ENCODE measurements at regions not wholly inside any gene's neighbourhood (a gene's known extent, or its start where the extent isn't known, plus 50 kb on each side); places are given as distances from the start of the nearest gene placed in this dataset.

DNA sequence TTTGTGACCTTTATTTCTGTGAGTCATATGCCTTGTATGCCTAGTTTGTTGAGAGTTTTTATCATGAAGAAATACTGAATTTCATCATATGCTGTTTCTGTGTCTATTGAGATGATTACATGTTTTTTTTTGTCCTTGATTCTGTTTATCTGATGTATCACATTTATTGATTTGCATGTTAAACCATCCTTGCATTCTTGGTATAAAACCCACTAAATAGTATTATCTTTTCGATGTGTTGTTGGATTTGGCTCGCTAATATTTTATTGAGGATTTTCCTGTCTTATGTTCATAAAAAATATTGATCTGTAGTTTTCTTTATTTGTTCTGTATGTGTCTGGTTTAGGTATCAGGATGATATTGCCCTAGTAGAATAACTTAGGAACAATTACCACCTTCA, 164.7 kb upstream of the CHRM3 start:
- H3K4me3 Mint-ChIP-seq, result no peak overlapping the region
- no peak overlapping the region for H3K27ac Mint-ChIP-seq
- peaks cover 15% of the 10 kb centered on the region for H3K36me3 Mint-ChIP-seq
- H3K4me1 Mint-ChIP-seq (ENCODE audit: low read depth in 2 of 2), result no peaks in the 10 kb centered on the region
- peaks cover 21% of the 10 kb centered on the region for H3K9me3 Mint-ChIP-seq
- ATAC-seq (no peak), DNase-seq (ENCODE audit: low spot score) (no peak)
- no peaks in the 10 kb centered on the region for H3K27me3 Mint-ChIP-seq

DNA sequence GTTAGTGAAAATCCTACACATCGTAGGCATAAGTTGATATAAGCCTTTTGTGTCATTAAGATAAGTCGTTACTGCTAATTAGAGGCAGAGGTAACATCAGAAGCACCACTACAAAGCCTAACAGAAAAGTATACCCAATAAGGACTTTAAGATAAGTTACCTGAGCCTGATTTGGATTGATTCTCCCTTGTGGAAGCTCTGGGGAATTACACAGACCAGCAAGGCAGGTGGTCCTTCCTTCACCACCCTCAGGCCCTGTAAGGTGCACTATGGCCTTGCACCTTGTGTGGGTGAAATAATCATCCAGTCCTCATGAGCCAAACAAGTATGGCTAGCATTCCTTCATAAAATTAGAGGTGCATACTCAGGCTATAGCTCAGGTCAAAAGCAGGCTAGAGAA, 166.7 kb upstream of the CHRM3 start:
- Mint-ChIP-seq H3K27me3 (no peaks in the 10 kb centered on the region), H3K4me3 (no peak overlapping the region), H3K27ac (no peak overlapping the region), H3K4me1 (ENCODE audit: low read depth in 2 of 2) (no peaks in the 10 kb centered on the region), H3K36me3 (peaks cover 6% of the 10 kb centered on the region), H3K9me3 (peaks cover 21% of the 10 kb centered on the region)
- DNase-seq (ENCODE audit: low spot score) (no peak), ATAC-seq (no peak)

GRCh38 chr1:239218301-239218700, 168.1 kb upstream of the CHRM3 start:
- H3K27ac Mint-ChIP-seq, result no peak overlapping the region
- no peaks in the 10 kb centered on the region for H3K27me3 Mint-ChIP-seq
- peaks cover 14% of the 10 kb centered on the region for H3K9me3 Mint-ChIP-seq
- peaks cover 6% of the 10 kb centered on the region for H3K36me3 Mint-ChIP-seq
- no peaks in the 10 kb centered on the region for H3K4me1 Mint-ChIP-seq (ENCODE audit: low read depth in 2 of 2)
- ATAC-seq (no peak), DNase-seq (ENCODE audit: low spot score) (no peak)
- no peak overlapping the region for H3K4me3 Mint-ChIP-seq

GRCh38 chr1:239212811-239213220, 173.6 kb upstream of the CHRM3 start:
- Mint-ChIP-seq H3K36me3 (no peaks in the 10 kb centered on the region), H3K27me3 (no peaks in the 10 kb centered on the region), H3K9me3 (peaks cover 11% of the 10 kb centered on the region), H3K27ac (no peak overlapping the region), H3K4me1 (ENCODE audit: low read depth in 2 of 2) (no peaks in the 10 kb centered on the region), H3K4me3 (no peak overlapping the region)
- ATAC-seq (no peak), DNase-seq (ENCODE audit: low spot score) (no peak)

DNA sequence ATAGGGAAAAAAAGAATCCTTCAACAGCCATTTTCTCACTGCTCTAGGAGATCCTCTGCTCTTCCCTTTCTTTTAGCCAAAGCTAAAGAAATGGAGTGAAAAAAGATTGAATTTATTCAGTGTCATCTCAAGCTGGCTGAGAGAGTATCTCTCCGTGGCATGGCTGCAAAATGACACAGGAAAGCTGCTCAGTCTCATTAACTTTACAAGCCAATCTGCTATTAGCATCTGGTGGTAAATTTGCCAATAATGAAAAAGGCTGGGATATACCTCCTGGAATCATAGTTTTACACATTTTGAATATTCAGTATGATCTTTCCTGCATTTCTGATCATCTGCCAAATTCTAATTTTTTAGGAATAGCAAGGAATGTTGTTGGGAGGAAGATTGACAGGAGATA, 176.8 kb upstream of the CHRM3 start:
- H3K27me3 Mint-ChIP-seq, result no peaks in the 10 kb centered on the region
- DNase-seq (ENCODE audit: low spot score) (no peak), ATAC-seq (no peak)
- H3K9me3 Mint-ChIP-seq, result peaks cover 13% of the 10 kb centered on the region
- no peaks in the 10 kb centered on the region for H3K4me1 Mint-ChIP-seq (ENCODE audit: low read depth in 2 of 2)
- no peak overlapping the region for H3K27ac Mint-ChIP-seq
- no peak overlapping the region for H3K4me3 Mint-ChIP-seq
- no peaks in the 10 kb centered on the region for H3K36me3 Mint-ChIP-seq

DNA sequence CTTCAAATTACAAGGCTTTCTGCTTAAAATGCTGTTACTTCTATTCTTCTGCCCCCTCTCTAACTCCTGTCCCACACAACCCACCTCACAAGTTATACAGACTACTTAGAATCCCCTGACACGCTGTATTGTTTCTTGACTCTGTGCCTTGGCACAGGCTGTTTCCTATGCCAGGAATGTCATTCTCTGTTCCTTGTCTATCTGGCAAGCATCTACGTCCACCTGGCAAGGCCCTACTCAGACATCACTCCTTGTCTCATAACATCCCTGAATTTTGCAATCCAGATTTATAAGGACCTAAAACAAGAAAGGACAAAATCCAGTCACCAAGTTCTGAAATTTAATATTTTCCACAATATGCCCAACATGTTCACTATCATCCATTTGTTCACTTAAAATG, 182.0 kb upstream of the CHRM3 start:
- DNase-seq (ENCODE audit: low spot score), result no peak
- Mint-ChIP-seq H3K4me3 (no peak overlapping the region), H3K9me3 (peaks cover 17% of the 10 kb centered on the region), H3K27ac (no peak overlapping the region), H3K36me3 (no peaks in the 10 kb centered on the region), H3K4me1 (ENCODE audit: low read depth in 2 of 2) (no peaks in the 10 kb centered on the region), H3K27me3 (no peaks in the 10 kb centered on the region)
- no peak for ATAC-seq

DNA sequence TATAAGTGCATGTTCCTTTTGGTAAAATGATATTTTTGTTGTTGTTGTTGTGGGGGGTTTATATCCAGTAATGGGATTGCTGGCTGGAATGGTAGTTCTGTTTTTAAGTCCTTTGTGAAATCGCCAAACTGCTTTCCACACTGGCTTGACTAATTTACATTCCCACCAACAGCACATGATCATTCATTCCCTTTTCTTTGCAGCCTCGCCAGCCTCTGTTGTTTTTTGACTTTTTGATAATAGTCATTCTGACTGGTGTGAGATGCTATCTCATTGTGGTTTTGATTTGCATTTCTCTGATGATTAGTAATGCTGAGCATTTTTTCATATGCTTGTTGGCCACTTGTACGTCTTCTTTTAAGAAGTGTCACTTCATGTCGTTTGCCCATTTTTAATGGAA, 188.5 kb upstream of the CHRM3 start:
- DNase-seq (ENCODE audit: low spot score), result no peak
- H3K27me3 Mint-ChIP-seq, result no peaks in the 10 kb centered on the region
- peaks cover 6% of the 10 kb centered on the region for H3K9me3 Mint-ChIP-seq
- H3K36me3 Mint-ChIP-seq, result no peaks in the 10 kb centered on the region
- H3K27ac Mint-ChIP-seq, result no peak overlapping the region
- ATAC-seq, result no peak
- H3K4me1 Mint-ChIP-seq (ENCODE audit: low read depth in 2 of 2), result no peaks in the 10 kb centered on the region
- H3K4me3 Mint-ChIP-seq, result no peak overlapping the region

- H3K36me3 Mint-ChIP-seq, result peaks cover 4% of the 10 kb centered on the region
- ATAC-seq (no peak), DNase-seq (ENCODE audit: low spot score) (no peak)
- H3K9me3 Mint-ChIP-seq, result peaks cover 3% of the 10 kb centered on the region
- H3K27ac Mint-ChIP-seq, result no peak overlapping the region
- no peaks in the 10 kb centered on the region for H3K27me3 Mint-ChIP-seq
- no peaks in the 10 kb centered on the region for H3K4me1 Mint-ChIP-seq (ENCODE audit: low read depth in 2 of 2)
- H3K4me3 Mint-ChIP-seq, result no peak overlapping the region
Observed at GRCh38 chr1:239189998-239190512, 196.3 kb upstream of the CHRM3 start.

- Mint-ChIP-seq H3K4me3 (no peak overlapping the region), H3K27ac (no peak overlapping the region), H3K27me3 (no peaks in the 10 kb centered on the region), H3K4me1 (ENCODE audit: low read depth in 2 of 2) (no peaks in the 10 kb centered on the region), H3K36me3 (peaks cover 4% of the 10 kb centered on the region), H3K9me3 (peaks cover 3% of the 10 kb centered on the region)
- DNase-seq (ENCODE audit: low spot score), result no peak
- ATAC-seq, result no peak
Observed at GRCh38 chr1:239186487-239186886, 199.9 kb upstream of the CHRM3 start.

DNA sequence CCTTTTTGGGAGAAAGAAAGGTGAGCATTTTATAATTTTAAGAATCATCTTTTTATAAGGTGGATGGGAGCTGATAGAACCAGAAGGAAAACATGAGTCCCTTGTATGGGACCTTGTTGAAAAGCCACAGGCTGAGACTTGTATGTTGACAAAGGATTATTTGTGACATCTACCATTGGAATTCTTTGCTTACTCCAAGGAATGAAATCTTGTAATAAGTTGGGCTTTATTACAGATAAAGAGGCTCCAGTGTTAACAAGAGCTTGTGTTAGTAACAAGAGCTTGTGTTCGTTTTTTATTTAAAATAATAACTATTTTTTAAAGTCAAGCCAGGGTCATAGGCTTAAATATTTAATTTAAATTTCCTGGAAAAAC, 201.1 kb upstream of the CHRM3 start:
- peaks cover 4% of the 10 kb centered on the region for H3K36me3 Mint-ChIP-seq
- no peak for ATAC-seq
- no peak for DNase-seq (ENCODE audit: low spot score)
- H3K27me3 Mint-ChIP-seq, result no peaks in the 10 kb centered on the region
- H3K9me3 Mint-ChIP-seq, result peaks cover 5% of the 10 kb centered on the region
- no peak overlapping the region for H3K27ac Mint-ChIP-seq
- no peak overlapping the region for H3K4me3 Mint-ChIP-seq
- no peaks in the 10 kb centered on the region for H3K4me1 Mint-ChIP-seq (ENCODE audit: low read depth in 2 of 2)

GRCh38 chr1:239184561-239185244, 201.7 kb upstream of the CHRM3 start:
- no peaks in the 10 kb centered on the region for H3K4me1 Mint-ChIP-seq (ENCODE audit: low read depth in 2 of 2)
- H3K9me3 Mint-ChIP-seq, result peaks cover 8% of the 10 kb centered on the region
- H3K27me3 Mint-ChIP-seq, result no peaks in the 10 kb centered on the region
- H3K36me3 Mint-ChIP-seq, result peaks cover 4% of the 10 kb centered on the region
- no peak overlapping the region for H3K27ac Mint-ChIP-seq
- ATAC-seq (no peak), DNase-seq (ENCODE audit: low spot score) (no peak)
- H3K4me3 Mint-ChIP-seq, result no peak overlapping the region

DNA sequence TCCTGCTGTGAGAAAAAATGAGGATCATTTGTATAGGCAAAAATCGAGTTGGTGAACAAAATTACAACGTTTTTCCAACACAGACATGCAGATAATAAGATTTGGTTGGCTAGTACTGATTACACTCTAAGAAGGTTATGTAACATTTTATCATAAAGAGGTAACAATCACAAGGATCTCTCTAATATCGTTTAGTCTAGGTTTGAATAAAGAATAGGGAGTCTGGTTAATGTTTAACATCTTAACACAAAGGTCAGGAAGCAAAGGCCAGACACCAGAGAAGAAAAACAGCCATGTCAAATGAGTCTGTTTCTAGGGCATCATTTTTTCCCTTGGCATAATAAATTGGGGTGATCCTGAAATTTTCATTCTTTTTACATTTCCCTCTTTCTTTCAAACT, 207.4 kb upstream of the CHRM3 start:
- H3K9me3 Mint-ChIP-seq, result peaks cover 8% of the 10 kb centered on the region
- no peaks in the 10 kb centered on the region for H3K4me1 Mint-ChIP-seq (ENCODE audit: low read depth in 2 of 2)

DNA sequence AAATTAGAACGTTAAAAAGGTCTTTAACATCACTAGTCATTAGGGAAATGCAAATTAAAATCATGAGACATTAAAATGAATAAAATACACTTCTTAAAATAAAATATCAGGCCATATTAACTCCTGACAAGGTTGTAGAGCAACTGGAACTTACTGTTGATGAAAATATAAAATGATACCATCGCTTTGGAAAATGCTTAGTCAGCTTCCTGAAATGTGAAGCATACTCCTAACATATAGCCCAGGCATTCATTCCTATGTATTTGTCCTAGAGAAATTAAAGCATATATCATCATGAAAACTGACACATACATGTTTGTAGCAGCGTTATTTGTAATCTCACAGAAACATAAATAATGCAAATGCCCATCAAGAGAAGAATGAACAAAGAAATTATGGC, 211.5 kb upstream of the CHRM3 start:
- Mint-ChIP-seq H3K36me3 (no peaks in the 10 kb centered on the region), H3K4me3 (no peak overlapping the region), H3K9me3 (peaks cover 14% of the 10 kb centered on the region), H3K4me1 (ENCODE audit: low read depth in 2 of 2) (no peaks in the 10 kb centered on the region), H3K27ac (no peak overlapping the region), H3K27me3 (no peaks in the 10 kb centered on the region)
- no peak for ATAC-seq
- DNase-seq (ENCODE audit: low spot score), result no peak

More for the DNA sequence above, 207.4 kb upstream of the CHRM3 start:
- Mint-ChIP-seq H3K4me3 (no peak overlapping the region), H3K27me3 (no peaks in the 10 kb centered on the region), H3K27ac (no peak overlapping the region), H3K36me3 (no peaks in the 10 kb centered on the region)
- ATAC-seq (no peak), DNase-seq (ENCODE audit: low spot score) (no peak)

DNA sequence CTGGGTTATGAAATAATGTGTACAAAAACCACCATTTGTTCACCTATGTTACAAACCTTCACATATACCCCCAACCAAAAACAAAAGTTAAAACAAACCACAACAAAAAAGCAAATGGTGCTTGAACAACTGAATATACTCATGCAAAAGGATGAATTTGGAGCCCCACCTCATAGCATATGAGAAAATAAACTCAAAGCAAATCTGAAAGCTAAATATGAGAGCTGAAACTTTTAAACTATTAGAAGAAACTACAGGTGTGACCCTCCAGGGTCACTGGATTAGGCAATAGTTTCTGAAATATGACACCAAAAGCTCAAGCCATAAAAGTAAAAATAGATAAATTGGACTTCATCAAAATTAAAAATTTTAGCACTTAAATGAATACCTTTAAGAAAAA, 215.5 kb upstream of the CHRM3 start:
- no peaks in the 10 kb centered on the region for H3K4me1 Mint-ChIP-seq (ENCODE audit: low read depth in 2 of 2)

GRCh38 chr1:239169276-239169675, 217.1 kb upstream of the CHRM3 start:
- peaks cover 14% of the 10 kb centered on the region for H3K9me3 Mint-ChIP-seq
- H3K27ac Mint-ChIP-seq, result no peak overlapping the region

More for the DNA sequence above, 215.5 kb upstream of the CHRM3 start:
- H3K36me3 Mint-ChIP-seq, result no peaks in the 10 kb centered on the region
- DNase-seq (ENCODE audit: low spot score), result no peak
- H3K9me3 Mint-ChIP-seq, result peaks cover 14% of the 10 kb centered on the region
- H3K4me3 Mint-ChIP-seq, result no peak overlapping the region
- H3K27ac Mint-ChIP-seq, result no peak overlapping the region
- no peak for ATAC-seq
- no peaks in the 10 kb centered on the region for H3K27me3 Mint-ChIP-seq

More at GRCh38 chr1:239169276-239169675, 217.1 kb upstream of the CHRM3 start:
- no peak overlapping the region for H3K4me3 Mint-ChIP-seq
- H3K4me1 Mint-ChIP-seq (ENCODE audit: low read depth in 2 of 2), result no peaks in the 10 kb centered on the region
- no peaks in the 10 kb centered on the region for H3K27me3 Mint-ChIP-seq
- ATAC-seq (no peak), DNase-seq (ENCODE audit: low spot score) (no peak)
- no peaks in the 10 kb centered on the region for H3K36me3 Mint-ChIP-seq

Data from natural killer cell treated with Interleukin-12 subunit alpha and Interleukin-12 subunit beta and Interleukin-15 and Interleukin-18, amount 100 ng/mL, for 72 hours (primary cell).